Keratinocyte (primary cell): ENCODE measurements at regions not wholly inside any gene's neighbourhood (a gene's known extent, or its start where the extent isn't known, plus 50 kb on each side); places are given as distances from the start of the nearest gene placed in this dataset.

Source experiments
- DNase-seq: peaks from one replicate; pipeline ENCODE4 v3.0.0-alpha.2; 2011; ENCODE audit warnings: low read depth, missing footprints, low spot score
- FAIRE-seq: peaks from 2 replicates; lab custom pipeline; 2011; peaks lifted over from hg19 to GRCh38; lab: Jason Lieb, UNC
- H2AFZ ChIP-seq: 2 replicates; pipeline ENCODE4 v1.6.0; 2012; ENCODE audit warnings: low read length, control low read depth, inconsistent platforms; ENCODE audit not compliant: control insufficient read depth
- H3K27ac ChIP-seq: 2 replicates; pipeline ENCODE4 v1.5.1; 2011; ENCODE audit warnings: low read length; ENCODE audit not compliant: control insufficient read depth, insufficient read depth
- H3K27me3 ChIP-seq: 3 replicates; pipeline ENCODE4 v1.6.0; 2011; ENCODE audit warnings: low read length; ENCODE audit not compliant: control insufficient read depth, insufficient read depth; ENCODE audit errors: extremely low read depth
- H3K36me3 ChIP-seq, 2 experiments: 2 replicates in 1 of 2; 3 replicates in 1 of 2; pipeline ENCODE4 v1.5.1; 2011; ENCODE audit warnings: low read length in 2 of 2, mild to moderate bottlenecking in 1 of 2; ENCODE audit not compliant: control insufficient read depth in 2 of 2, insufficient read depth in 2 of 2; ENCODE audit errors: extremely low read depth in 1 of 2
- H3K4me1 ChIP-seq: 3 replicates; pipeline ENCODE4 v1.5.1; 2011; ENCODE audit warnings: low read length; ENCODE audit not compliant: control insufficient read depth, insufficient read depth; ENCODE audit errors: extremely low read depth
- H3K4me2 ChIP-seq: 3 replicates; pipeline ENCODE4 v1.6.0; 2011; ENCODE audit warnings: low read depth, low read length; ENCODE audit not compliant: control insufficient read depth, insufficient read depth; ENCODE audit errors: extremely low read depth
- H3K4me3 ChIP-seq, 3 experiments: fragments of 200-600 bp in 1 of 3; sonication (generic) in 1 of 3; 2 replicates in 2 of 3; 3 replicates in 1 of 3; pipeline ENCODE4 v1.5.1; 2011 to 2016; ENCODE audit warnings: low read length in 3 of 3, mild to moderate bottlenecking in 3 of 3, control low read depth in 2 of 3, inconsistent platforms in 1 of 3, low read depth in 1 of 3, mixed read lengths in 1 of 3, mixed run types in 1 of 3, moderate library complexity in 1 of 3; ENCODE audit not compliant: control insufficient read depth in 2 of 3, insufficient read depth in 2 of 3; ENCODE audit errors: extremely low read depth in 1 of 3
- H3K79me2 ChIP-seq: 2 replicates; pipeline ENCODE4 v1.6.0; 2012; ENCODE audit warnings: low read length; ENCODE audit not compliant: control insufficient read depth, insufficient read depth
- H3K9ac ChIP-seq: 3 replicates; pipeline ENCODE4 v1.6.0; 2011; ENCODE audit warnings: low read length; ENCODE audit not compliant: control insufficient read depth, insufficient read depth; ENCODE audit errors: extremely low read depth
- H3K9me1 ChIP-seq: 3 replicates; pipeline ENCODE4 v1.6.0; 2011; ENCODE audit warnings: low read length; ENCODE audit not compliant: control insufficient read depth, insufficient read depth; ENCODE audit errors: extremely low read depth
- H3K9me3 ChIP-seq: 2 replicates; pipeline ENCODE4 v1.5.1; 2012; ENCODE audit warnings: low read depth, low read length; ENCODE audit not compliant: control insufficient read depth
- H4K20me1 ChIP-seq: 3 replicates; pipeline ENCODE4 v1.6.0; 2011; ENCODE audit warnings: low read length; ENCODE audit not compliant: control insufficient read depth, insufficient read depth; ENCODE audit errors: extremely low read depth
- CTCF ChIP-seq, 3 experiments: IDR thresholded peaks in 1 of 3; conservative IDR thresholded peaks in 1 of 3; optimal IDR thresholded peaks in 1 of 3; 2 replicates in 2 of 3; 3 replicates in 1 of 3; pipeline versions ENCODE3 to v1.5.1; 2011; ENCODE audit warnings: low read length in 3 of 3, mild to moderate bottlenecking in 3 of 3, moderate library complexity in 2 of 3, control low read depth in 1 of 3, inconsistent platforms in 1 of 3; ENCODE audit not compliant: insufficient read depth in 2 of 3; ENCODE audit errors: extremely low read depth in 1 of 3
- EZH2 ChIP-seq: IDR thresholded peaks from one replicate; pipeline ENCODE4 v1.6.1; 2012; ENCODE audit warnings: inconsistent platforms, mild to moderate bottlenecking, low read length, moderate library complexity
- dilution Hi-C: fragments of 300-500 bp; cut with MboI; formaldehyde crosslinking; loops from one replicate; pipeline ENCODE4 v1.7.0; 2020; ENCODE audit warnings: low sequenced_read_pairs; ENCODE audit not compliant: extremely low pct_ligation_motif_present

- dilution Hi-C loops: no loop called here
- peak; percentile 21 for DNase-seq
- H3K36me3 ChIP-seq: no peaks in the 10 kb centered on the region
- no peak overlapping the region for H3K4me3 ChIP-seq
- no peaks in the 10 kb centered on the region for H3K79me2 ChIP-seq
- TF ChIP-seq EZH2: no peak
- TF ChIP-seq CTCF (optimal IDR thresholded peaks at IDR 0.05 in 1 of 3, IDR thresholded peaks at IDR 0.05 in 1 of 3, conservative IDR thresholded peaks at IDR 0.05 in 1 of 3; ENCODE audit: extremely low read depth in 1 of 3, insufficient read depth in 2 of 3, low read length in 3 of 3): no peak
- H2AFZ ChIP-seq: no peak overlapping the region
- no peaks in the 10 kb centered on the region for H3K9me3 ChIP-seq
- H3K4me1 ChIP-seq: peaks cover 37% of the 10 kb centered on the region
- no peaks in the 10 kb centered on the region for H3K27me3 ChIP-seq
- H4K20me1 ChIP-seq: no peaks in the 10 kb centered on the region
- peak overlapping the region; percentile 13 for H3K27ac ChIP-seq
- peak; percentile 29 for FAIRE-seq
- H3K9me1 ChIP-seq: no peaks in the 10 kb centered on the region
- no peak overlapping the region for H3K4me2 ChIP-seq
- no peak overlapping the region for H3K9ac ChIP-seq
Measured at GRCh38 chr5:61999371-61999770, 306.6 kb upstream of the KIF2A start.

GRCh38 chr5:62000646-62001045 lies 305.4 kb upstream of the KIF2A start:
- no peak overlapping the region for H3K4me2 ChIP-seq
- peaks cover 44% of the 10 kb centered on the region for H3K4me1 ChIP-seq
- DNase-seq (no peak), FAIRE-seq (no peak)
- no peaks in the 10 kb centered on the region for H3K36me3 ChIP-seq
- no peak overlapping the region for H3K4me3 ChIP-seq
- dilution Hi-C loops: no loop called here
- H3K9me3 ChIP-seq: no peaks in the 10 kb centered on the region
- no peaks in the 10 kb centered on the region for H3K9me1 ChIP-seq
- no peaks in the 10 kb centered on the region for H3K27me3 ChIP-seq
- no peak overlapping the region for H2AFZ ChIP-seq
- H3K79me2 ChIP-seq: no peaks in the 10 kb centered on the region
- no peak overlapping the region for H3K27ac ChIP-seq
- H3K9ac ChIP-seq: no peak overlapping the region
- no peaks in the 10 kb centered on the region for H4K20me1 ChIP-seq
- TF ChIP-seq EZH2 (no peak), CTCF (optimal IDR thresholded peaks at IDR 0.05 in 1 of 3, IDR thresholded peaks at IDR 0.05 in 1 of 3, conservative IDR thresholded peaks at IDR 0.05 in 1 of 3; ENCODE audit: extremely low read depth in 1 of 3, insufficient read depth in 2 of 3, low read length in 3 of 3) (no peak)
